ENCODE measurements at regions not wholly inside any gene's neighbourhood (a gene's known extent, or its start where the extent isn't known, plus 50 kb on each side); places are given as distances from the start of the nearest gene placed in this dataset.

DNA sequence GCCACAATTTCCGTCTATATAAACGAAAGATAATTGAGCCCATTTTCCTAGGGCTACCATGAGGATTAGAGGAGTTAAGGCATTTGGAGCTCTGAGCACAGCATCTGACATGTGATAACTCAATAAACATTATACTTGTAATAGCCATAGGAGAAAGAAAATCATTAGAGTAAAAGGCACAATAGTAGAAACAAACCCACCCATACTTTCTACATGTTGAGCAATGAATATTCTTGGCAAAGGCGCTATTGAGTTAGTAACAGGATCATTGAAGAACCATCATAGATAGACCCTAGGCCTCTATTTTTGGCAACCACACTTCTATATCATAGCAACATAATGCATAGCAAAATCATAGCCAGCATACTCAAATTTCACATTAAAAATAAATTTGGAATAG is 664.1 kb downstream of the NOVA1 start:
- TF ChIP-seq SP1 (IDR thresholded peaks at IDR 0.05) (no peak), BHLHE40 (IDR thresholded peaks at IDR 0.05; ENCODE audit: borderline replicate concordance) (no peak), SUZ12 (IDR thresholded peaks at IDR 0.05) (no peak), FOXK2 (IDR thresholded peaks at IDR 0.05) (no peak), NFRKB (IDR thresholded peaks at IDR 0.05) (no peak), ELF4 (IDR thresholded peaks at IDR 0.05) (no peak)

All from HEK293T (cell line).